Neural progenitor cell (in vitro differentiated cells): ENCODE measurements at regions not wholly inside any gene's neighbourhood (a gene's known extent, or its start where the extent isn't known, plus 50 kb on each side); places are given as distances from the start of the nearest gene placed in this dataset.
A peak's percentile ranks its signal among the peaks of the same experiment; 100 is the strongest.

Experiments used
- DNase-seq: peaks from one replicate; pipeline ENCODE4 v3.0.0-alpha.2; 2016; ENCODE audit warnings: low spot score
- H2AFZ ChIP-seq: fragments of 200-600 bp; sonication (generic); replicated peaks from 2 replicates; pipeline ENCODE4 v1.6.1; 2016; ENCODE audit warnings: antibody characterized with exemption
- H3F3A ChIP-seq: fragments of 200-600 bp; sonication (generic); 2 replicates; pipeline ENCODE4 v1.6.1; 2016; ENCODE audit warnings: antibody characterized with exemption, low read depth
- H3K27ac ChIP-seq: fragments of 200-600 bp; sonication (generic); 2 replicates; pipeline ENCODE4 v1.5.1; 2016; ENCODE audit warnings: mild to moderate bottlenecking
- H3K27me3 ChIP-seq: fragments of 200-600 bp; sonication (generic); 2 replicates; pipeline ENCODE4 v1.6.1; 2016; ENCODE audit warnings: mild to moderate bottlenecking, moderate library complexity
- H3K36me3 ChIP-seq: fragments of 200-600 bp; sonication (generic); 2 replicates; pipeline ENCODE4 v1.5.1; 2016
- H3K4me1 ChIP-seq: fragments of 200-600 bp; sonication (generic); 2 replicates; pipeline ENCODE4 v1.6.1; 2016; ENCODE audit warnings: mixed run types
- H3K4me2 ChIP-seq: fragments of 200-600 bp; sonication (generic); 2 replicates; pipeline ENCODE4 v1.6.1; 2016
- H3K4me3 ChIP-seq: fragments of 200-600 bp; sonication (generic); 2 replicates; pipeline ENCODE4 v1.5.1; 2016
- H3K79me2 ChIP-seq: fragments of 200-600 bp; sonication (generic); 2 replicates; pipeline ENCODE4 v1.6.1; 2016; ENCODE audit warnings: low read depth
- H3K9ac ChIP-seq: fragments of 200-600 bp; sonication (generic); 2 replicates; pipeline ENCODE4 v1.6.1; 2016
- H3K9me3 ChIP-seq: fragments of 200-600 bp; sonication (generic); 2 replicates; pipeline ENCODE4 v1.5.1; 2016; ENCODE audit warnings: low read depth
- H4K20me1 ChIP-seq: fragments of 200-600 bp; sonication (generic); 2 replicates; pipeline ENCODE4 v1.6.1; 2016; ENCODE audit warnings: low read depth
- H3K27ac Mint-ChIP-seq: 3 replicates; pipeline ENCODE4 v1.8.0; 2021; ENCODE audit warnings: mixed read lengths
- H3K27me3 Mint-ChIP-seq: 2 replicates; pipeline ENCODE4 v1.8.0; 2022; ENCODE audit warnings: low read depth, mild to moderate bottlenecking, inconsistent platforms, moderate library complexity, mixed read lengths; ENCODE audit not compliant: insufficient read depth
- H3K36me3 Mint-ChIP-seq: 3 replicates; pipeline ENCODE4 v1.8.0; 2021; ENCODE audit warnings: mixed read lengths
- H3K4me1 Mint-ChIP-seq: 3 replicates; pipeline ENCODE4 v1.8.0; 2021; ENCODE audit warnings: mixed read lengths
- H3K4me3 Mint-ChIP-seq: 3 replicates; pipeline ENCODE4 v1.8.0; 2021; ENCODE audit warnings: mild to moderate bottlenecking, moderate library complexity, mixed read lengths
- H3K9me3 Mint-ChIP-seq: 3 replicates; pipeline ENCODE4 v1.8.0; 2020; ENCODE audit warnings: mixed read lengths
- CTCF ChIP-seq: fragments of 200-600 bp; sonication (generic); IDR thresholded peaks from 2 replicates; pipeline ENCODE4 v1.5.1; 2017; ENCODE audit warnings: antibody characterized with exemption, mild to moderate bottlenecking
- EZH2 ChIP-seq: fragments of 200-600 bp; sonication (generic); IDR thresholded peaks from 2 replicates; pipeline ENCODE4 v1.6.1; 2017; ENCODE audit warnings: antibody characterized with exemption, mild to moderate bottlenecking, moderate library complexity
- EZH2phosphoT487 ChIP-seq: fragments of 200-600 bp; sonication (generic); IDR thresholded peaks from 2 replicates; pipeline ENCODE4 v1.6.1; 2017; ENCODE audit warnings: antibody characterized with exemption

- Histone ChIP-seq H3K27ac (no peak overlapping the region), H3K9me3 (no peaks in the 10 kb centered on the region), H3F3A (peaks cover 16% of the 10 kb centered on the region), H3K36me3 (no peaks in the 10 kb centered on the region), H4K20me1 (no peaks in the 10 kb centered on the region), H3K4me1 (peaks cover 23% of the 10 kb centered on the region), H3K79me2 (no peaks in the 10 kb centered on the region), H3K4me3 (no peak overlapping the region), H2AFZ (no peak overlapping the region), H3K4me2 (no peak overlapping the region), H3K9ac (no peak overlapping the region), H3K27me3 (no peaks in the 10 kb centered on the region)
- Mint-ChIP-seq H3K4me1 (peaks cover 36% of the 10 kb centered on the region), H3K9me3 (no peaks in the 10 kb centered on the region), H3K27me3 (no peaks in the 10 kb centered on the region), H3K4me3 (no peak overlapping the region), H3K36me3 (peaks cover 28% of the 10 kb centered on the region), H3K27ac (no peak overlapping the region)
- TF ChIP-seq EZH2 = no peak
- TF ChIP-seq EZH2phosphoT487 = no peak
- TF ChIP-seq CTCF = no peak
- DNase-seq = no peak
Measured at GRCh38 chr15:93417156-93417555, 328.1 kb upstream of the RGMA start.

GRCh38 chr15:93415576-93415975 is 326.6 kb upstream of the RGMA start:
- Histone ChIP-seq H3K36me3 (no peaks in the 10 kb centered on the region), H3K4me3 (no peak overlapping the region), H3K27me3 (no peaks in the 10 kb centered on the region), H3K9ac (no peak overlapping the region), H2AFZ (no peak overlapping the region), H3K4me2 (no peak overlapping the region), H3K4me1 (peaks cover 23% of the 10 kb centered on the region), H4K20me1 (no peaks in the 10 kb centered on the region), H3F3A (peaks cover 16% of the 10 kb centered on the region), H3K27ac (no peak overlapping the region), H3K9me3 (no peaks in the 10 kb centered on the region), H3K79me2 (no peaks in the 10 kb centered on the region)
- peaks cover 33% of the 10 kb centered on the region for H3K36me3 Mint-ChIP-seq
- peaks cover 36% of the 10 kb centered on the region for H3K4me1 Mint-ChIP-seq
- H3K27ac Mint-ChIP-seq = peak overlapping the region; percentile 70
- H3K27me3 Mint-ChIP-seq = peaks cover 4% of the 10 kb centered on the region
- H3K9me3 Mint-ChIP-seq = peaks cover 7% of the 10 kb centered on the region
- TF ChIP-seq EZH2 = no peak
- no peak for TF ChIP-seq EZH2phosphoT487
- no peak for TF ChIP-seq CTCF
- no peak overlapping the region for H3K4me3 Mint-ChIP-seq
- no peak for DNase-seq

- Mint-ChIP-seq H3K27ac (peak overlapping the region; percentile 44), H3K4me3 (no peak overlapping the region), H3K27me3 (peaks cover 4% of the 10 kb centered on the region), H3K9me3 (peaks cover 9% of the 10 kb centered on the region), H3K4me1 (peaks cover 34% of the 10 kb centered on the region), H3K36me3 (peaks cover 34% of the 10 kb centered on the region)
- no peaks in the 10 kb centered on the region for H3K36me3 ChIP-seq
- no peaks in the 10 kb centered on the region for H3K27me3 ChIP-seq
- DNase-seq = no peak
- H3K9me3 ChIP-seq = no peaks in the 10 kb centered on the region
- H3K4me2 ChIP-seq = no peak overlapping the region
- H3K27ac ChIP-seq = no peak overlapping the region
- no peak overlapping the region for H2AFZ ChIP-seq
- peaks cover 16% of the 10 kb centered on the region for H3F3A ChIP-seq
- H3K4me3 ChIP-seq = no peak overlapping the region
- H3K79me2 ChIP-seq = no peaks in the 10 kb centered on the region
- no peak overlapping the region for H3K9ac ChIP-seq
- H4K20me1 ChIP-seq = no peaks in the 10 kb centered on the region
- peaks cover 23% of the 10 kb centered on the region for H3K4me1 ChIP-seq
- TF ChIP-seq EZH2 (no peak), CTCF (no peak), EZH2phosphoT487 (no peak)
Measured at GRCh38 chr15:93414576-93415231, 325.7 kb upstream of the RGMA start.
